RWPE2 (cell line): ENCODE measurements at regions not wholly inside any gene's neighbourhood (a gene's known extent, or its start where the extent isn't known, plus 50 kb on each side); places are given as distances from the start of the nearest gene placed in this dataset.

ENCODE experiments used
- ATAC-seq: fragments of 200-7000 bp; cut with Tn5 transposase; 3 replicates; pipeline ENCODE4 v1.9.1; 2021; ENCODE audit warnings: low read depth
- DNase-seq: peaks from one replicate; pipeline ENCODE4 v3.0.0-alpha.2; 2020; ENCODE audit warnings: low spot score
- H3K27ac ChIP-seq: fragments of 450-650 bp; 2 replicates; pipeline ENCODE4 v1.5.1; 2017; ENCODE audit warnings: mild to moderate bottlenecking; ENCODE audit not compliant: poor library complexity, severe bottlenecking
- H3K27me3 ChIP-seq: fragments of 250-450 bp; sonication (Bioruptor Pico); 2 replicates; pipeline ENCODE4 v1.5.1; 2021; ENCODE audit warnings: mild to moderate bottlenecking, moderate library complexity; ENCODE audit not compliant: insufficient read depth, poor library complexity, severe bottlenecking
- H3K36me3 ChIP-seq: fragments of 250-450 bp; sonication (Bioruptor Pico); 2 replicates; pipeline ENCODE4 v1.5.1; 2020; ENCODE audit warnings: low read depth, mild to moderate bottlenecking, moderate library complexity
- H3K4me1 ChIP-seq: fragments of 250-450 bp; sonication (Bioruptor Pico); 2 replicates; pipeline ENCODE4 v1.5.1; 2021; ENCODE audit warnings: mild to moderate bottlenecking, moderate library complexity; ENCODE audit not compliant: insufficient read depth, poor library complexity, severe bottlenecking
- H3K4me3 ChIP-seq: fragments of 250-450 bp; sonication (Bioruptor Pico); 2 replicates; pipeline ENCODE4 v1.5.1; 2021; ENCODE audit warnings: mild to moderate bottlenecking, moderate library complexity; ENCODE audit not compliant: severe bottlenecking
- H3K9me3 ChIP-seq: fragments of 250-450 bp; sonication (Bioruptor Pico); 2 replicates; pipeline ENCODE4 v1.5.1; 2021; ENCODE audit warnings: mild to moderate bottlenecking, moderate library complexity; ENCODE audit not compliant: severe bottlenecking
- CTCF ChIP-seq: fragments of 450-650 bp; IDR thresholded peaks from one replicate; pipeline ENCODE4 v1.5.1; 2017; ENCODE audit warnings: mild to moderate bottlenecking, moderate library complexity; ENCODE audit not compliant: poor library complexity, severe bottlenecking

- Histone ChIP-seq H3K27me3 (no peaks in the 10 kb centered on the region), H3K4me3 (no peak overlapping the region), H3K9me3 (no peaks in the 10 kb centered on the region), H3K27ac (no peak overlapping the region), H3K4me1 (no peaks in the 10 kb centered on the region), H3K36me3 (no peaks in the 10 kb centered on the region)
- ATAC-seq (no peak), DNase-seq (no peak)
- no peak for TF ChIP-seq CTCF
Observed at GRCh38 chr11:15714641-15715399, 600.1 kb downstream of the INSC start.

- Histone ChIP-seq H3K36me3 (no peaks in the 10 kb centered on the region), H3K4me1 (no peaks in the 10 kb centered on the region), H3K27ac (no peak overlapping the region), H3K27me3 (no peaks in the 10 kb centered on the region), H3K9me3 (no peaks in the 10 kb centered on the region), H3K4me3 (no peak overlapping the region)
- DNase-seq = no peak
- no peak for TF ChIP-seq CTCF
- peak; percentile 79 for ATAC-seq
Observed at GRCh38 chr11:15716550-15716949, 601.8 kb downstream of the INSC start.

- Histone ChIP-seq H3K36me3 (no peaks in the 10 kb centered on the region), H3K4me3 (no peak overlapping the region), H3K9me3 (no peaks in the 10 kb centered on the region), H3K27ac (no peak overlapping the region), H3K27me3 (no peaks in the 10 kb centered on the region), H3K4me1 (no peaks in the 10 kb centered on the region)
- no peak for TF ChIP-seq CTCF
- no peak for DNase-seq
- 0 out of 3 replicates have a peak, but pooled peaks have one; percentile 14 for ATAC-seq
Observed at GRCh38 chr11:15720460-15720859, 605.7 kb downstream of the INSC start.

GRCh38 chr11:15723966-15724365 lies 609.2 kb downstream of the INSC start:
- TF ChIP-seq CTCF = no peak
- H3K4me1 ChIP-seq = no peaks in the 10 kb centered on the region
- no peaks in the 10 kb centered on the region for H3K36me3 ChIP-seq
- H3K4me3 ChIP-seq = no peak overlapping the region
- H3K27me3 ChIP-seq = no peaks in the 10 kb centered on the region
- no peak for ATAC-seq
- H3K9me3 ChIP-seq = no peaks in the 10 kb centered on the region
- DNase-seq = no peak
- H3K27ac ChIP-seq = no peak overlapping the region

GRCh38 chr11:15724601-15725000 lies 609.9 kb downstream of the INSC start:
- Histone ChIP-seq H3K36me3 (no peaks in the 10 kb centered on the region), H3K9me3 (no peaks in the 10 kb centered on the region), H3K4me1 (no peaks in the 10 kb centered on the region), H3K4me3 (no peak overlapping the region), H3K27me3 (no peaks in the 10 kb centered on the region), H3K27ac (no peak overlapping the region)
- ATAC-seq (no peak), DNase-seq (no peak)
- no peak for TF ChIP-seq CTCF
